Stimulated activated CD8-positive, alpha-beta memory T cell treated with anti-CD3 and anti-CD28 coated beads, Interleukin-7, amount 100 ng/mL, for 24 hours (primary cell): ENCODE measurements at regions not wholly inside any gene's neighbourhood (a gene's known extent, or its start where the extent isn't known, plus 50 kb on each side); places are given as distances from the start of the nearest gene placed in this dataset.

Source experiments
- DNase-seq: peaks from one replicate; pipeline ENCODE4 v3.0.0-alpha.2; 2020; ENCODE audit warnings: low read depth

DNA sequence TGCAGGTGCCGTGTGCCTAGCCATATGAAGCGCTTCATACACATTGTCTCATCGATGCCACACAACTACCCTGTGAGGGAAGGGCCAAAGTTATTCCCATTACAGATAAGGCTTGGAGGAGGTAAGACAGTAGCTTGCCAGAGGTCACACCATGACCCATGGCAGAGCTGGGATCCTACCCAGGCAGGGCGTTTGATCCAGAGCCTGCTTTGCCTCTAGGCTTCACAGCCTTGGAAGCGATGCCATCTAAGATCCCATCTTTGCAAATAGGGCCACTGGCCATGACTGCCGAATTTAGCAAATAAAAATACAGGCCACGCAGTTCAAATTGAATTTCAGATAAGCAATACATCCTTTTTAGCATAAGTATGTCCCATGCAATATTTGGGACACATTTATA is 358.2 kb downstream of the BCOR start:
- DNase-seq, result no peak

DNA sequence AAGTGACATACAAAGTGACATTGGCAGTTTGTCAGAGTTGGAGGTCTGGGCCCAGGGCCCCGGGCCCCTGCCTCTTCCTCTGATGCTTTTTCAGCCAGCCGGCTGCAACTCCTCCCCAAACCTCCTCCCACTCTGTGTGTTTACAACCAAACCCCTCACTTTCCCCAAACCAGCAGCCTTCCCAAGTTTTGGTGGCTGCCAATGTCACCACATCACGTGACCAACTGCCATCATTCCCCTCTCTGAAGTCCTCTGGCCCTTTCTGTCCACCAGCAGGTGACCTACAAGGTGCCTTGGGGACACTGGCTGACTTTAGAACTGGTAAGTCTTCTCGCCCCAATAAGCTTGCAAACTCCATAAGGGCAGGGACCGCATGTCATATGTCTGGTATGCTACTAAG is 357.7 kb downstream of the BCOR start:
- DNase-seq, result no peak

DNA sequence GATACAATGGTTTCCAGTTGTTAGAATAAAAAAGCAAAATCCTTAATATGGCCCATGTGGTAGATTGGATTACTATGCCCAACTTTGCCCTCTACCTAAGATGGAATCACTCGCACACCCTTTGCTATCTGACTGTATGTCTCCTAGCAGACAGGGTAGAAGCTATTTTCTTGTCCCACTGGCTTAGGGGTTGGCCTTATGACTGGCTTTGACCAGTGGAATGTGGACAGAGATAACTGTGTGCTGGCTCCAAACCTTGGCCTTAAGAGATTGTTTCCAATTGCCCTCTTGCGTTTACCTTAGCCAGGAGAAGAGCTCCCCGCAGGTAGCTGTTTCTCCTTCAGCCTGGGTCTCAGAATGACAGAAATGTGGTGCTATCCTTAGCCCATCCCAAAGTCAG is 355.9 kb downstream of the BCOR start:
- no peak for DNase-seq

DNA sequence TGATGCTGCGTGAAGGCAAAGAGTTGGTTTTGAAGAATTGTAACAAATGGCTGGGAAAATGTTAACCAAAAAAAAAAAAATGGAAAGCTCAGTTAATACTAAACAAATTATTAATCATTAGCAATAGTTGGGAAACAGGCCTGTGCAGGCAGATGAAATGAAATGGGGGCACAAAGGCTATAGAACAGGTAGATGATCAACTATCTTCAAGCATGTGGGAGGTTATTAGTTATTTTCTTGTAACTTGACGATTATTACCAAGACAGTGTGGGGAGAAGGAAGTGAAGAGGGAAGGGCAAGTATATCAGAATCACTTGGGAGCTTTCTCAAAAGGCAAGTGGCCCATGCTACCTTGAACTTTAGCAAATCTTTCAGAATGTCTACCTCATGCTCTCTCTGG is 351.9 kb downstream of the BCOR start:
- DNase-seq, result no peak

- DNase-seq, result no peak
Observed at GRCh38 chrX:39749135-39749534, 348.6 kb downstream of the BCOR start.

DNA sequence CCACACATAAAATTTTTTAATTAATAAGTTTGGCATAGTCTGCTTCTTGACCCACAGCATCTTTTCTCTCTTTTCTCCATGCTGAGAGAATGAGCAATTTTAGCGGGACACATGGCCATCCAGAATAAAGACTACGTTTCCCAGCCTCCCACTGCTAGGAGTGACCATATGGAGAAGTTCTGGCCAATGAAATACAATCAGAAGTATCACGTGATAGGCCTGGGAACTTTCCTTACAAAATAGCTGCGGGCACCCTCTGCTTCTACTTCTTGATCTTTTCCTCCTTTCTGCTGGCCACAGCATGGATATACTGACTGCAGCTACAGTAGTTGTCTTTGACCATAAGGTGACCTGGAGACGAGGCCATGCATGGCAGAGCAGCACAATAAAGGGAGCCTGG is 348.0 kb downstream of the BCOR start:
- no peak for DNase-seq

DNA sequence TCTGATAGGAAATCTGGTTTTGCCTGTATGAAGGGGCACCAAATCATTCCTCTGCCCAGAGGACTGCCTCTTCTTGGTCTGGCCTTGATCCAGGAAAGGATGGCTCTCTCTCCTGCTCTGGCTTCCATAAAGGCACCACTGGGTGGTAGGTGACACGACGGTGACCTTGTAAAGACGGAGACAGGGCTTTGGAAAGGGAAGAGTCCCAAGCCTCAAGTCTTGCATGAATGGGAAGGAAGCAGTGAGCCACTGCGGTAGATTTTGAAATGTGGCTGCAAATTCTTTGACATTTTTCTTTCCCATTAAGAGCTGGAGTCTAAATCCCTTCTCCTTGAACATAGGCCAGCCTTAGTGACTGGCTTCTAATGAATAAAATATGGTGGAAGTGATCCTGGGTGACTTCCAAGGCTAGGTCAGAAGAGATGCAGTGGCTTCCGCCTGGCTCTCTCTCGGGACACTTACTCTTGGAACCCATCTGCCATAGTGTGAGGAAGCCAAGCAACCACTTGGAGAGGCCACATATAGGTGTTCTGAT is 347.4 kb downstream of the BCOR start:
- no peak for DNase-seq

DNA sequence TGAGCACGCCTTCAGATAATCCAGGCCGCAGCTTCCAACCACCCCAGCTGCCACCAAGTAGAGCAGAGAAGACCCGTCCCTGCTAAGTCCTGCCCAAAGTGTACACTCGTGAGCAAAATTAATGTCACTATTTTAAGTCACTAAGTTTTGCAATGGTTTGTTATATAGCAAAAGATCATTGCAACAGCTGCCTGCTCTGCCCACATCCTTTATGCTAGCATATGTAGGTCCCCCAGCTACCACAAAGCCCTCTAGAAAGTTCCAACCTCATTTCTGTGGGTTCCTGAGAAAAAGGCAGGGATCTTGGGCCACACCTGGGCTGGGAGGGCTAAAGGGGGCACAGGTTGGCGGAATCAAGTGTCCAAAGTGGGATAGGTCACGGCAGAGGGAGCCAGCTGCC is 346.9 kb downstream of the BCOR start:
- DNase-seq, result no peak

GRCh38 chrX:39752815-39753214 is 344.9 kb downstream of the BCOR start:
- no peak for DNase-seq

DNA sequence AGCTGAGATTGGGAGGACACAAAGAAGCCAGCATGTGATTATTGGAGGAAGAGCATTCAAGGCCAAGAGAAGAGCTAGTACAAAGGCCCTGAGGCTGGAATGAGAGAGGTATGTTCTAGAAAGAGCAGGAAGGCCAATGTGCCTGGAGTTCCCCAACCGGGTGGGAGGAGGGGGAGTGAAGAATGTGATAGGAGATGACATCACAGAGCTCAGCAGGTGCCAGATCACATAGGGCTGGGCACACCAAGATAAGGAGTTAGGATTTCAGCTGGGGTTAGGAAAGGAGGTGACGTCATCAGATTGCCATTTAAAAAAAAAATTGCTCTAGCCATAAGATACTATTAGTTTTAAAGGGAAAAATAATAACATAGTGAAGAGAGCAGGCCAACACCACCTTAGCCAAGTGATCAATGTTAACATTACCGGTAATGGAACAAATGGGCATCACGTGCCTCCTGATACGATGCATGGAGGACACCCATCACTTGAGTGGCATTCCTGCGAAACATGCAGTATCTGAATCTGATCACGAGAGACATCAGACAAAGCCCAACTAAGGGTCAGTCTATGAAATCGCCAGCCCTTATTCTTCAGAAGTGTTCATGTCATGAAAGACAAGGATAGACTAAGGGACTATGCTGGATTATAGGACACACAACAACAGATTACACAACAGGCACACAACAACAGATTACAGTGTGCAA is 344.3 kb downstream of the BCOR start:
- DNase-seq, result no peak

- DNase-seq, result no peak
Observed at GRCh38 chrX:39755143-39756032, 342.4 kb downstream of the BCOR start.

DNA sequence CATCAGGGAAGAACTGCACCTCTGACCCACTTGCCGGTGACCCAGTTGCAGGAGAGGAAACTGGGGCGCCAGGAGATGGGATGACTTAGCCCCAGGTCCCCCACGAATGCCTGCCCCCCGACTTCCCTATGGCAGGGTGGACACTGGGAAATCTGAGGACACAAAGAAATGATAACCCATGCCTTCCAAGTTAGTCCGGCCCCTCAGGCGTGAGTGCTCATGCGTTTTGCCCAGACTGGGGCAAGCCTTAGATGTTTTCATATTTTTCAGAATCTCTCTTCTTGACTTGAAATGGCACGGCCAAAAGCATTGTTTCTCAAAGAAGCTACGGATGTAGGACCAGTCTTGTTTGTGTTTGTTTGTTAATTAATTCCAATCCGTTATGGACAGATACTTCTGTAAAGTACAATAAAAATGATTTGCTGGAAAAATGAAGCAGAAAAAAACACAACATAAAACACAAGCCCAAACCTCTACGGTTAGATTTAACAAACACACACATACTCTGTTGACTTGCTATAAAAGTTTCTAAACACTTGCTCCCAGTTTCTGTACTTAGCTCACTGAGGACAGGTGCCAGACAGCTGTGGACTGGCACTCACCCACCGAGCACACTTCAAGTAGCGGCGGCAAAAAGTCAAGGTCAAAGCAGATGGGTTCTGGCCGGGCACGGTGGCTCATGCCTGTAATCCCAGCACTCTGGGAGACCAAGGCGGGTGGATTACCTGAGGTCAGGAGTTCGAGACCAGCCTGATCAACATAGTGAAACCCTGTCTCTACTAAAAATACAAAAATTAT is 341.5 kb downstream of the BCOR start:
- DNase-seq, result no peak

GRCh38 chrX:39757971-39758370 is 339.8 kb downstream of the BCOR start:
- no peak for DNase-seq

DNA sequence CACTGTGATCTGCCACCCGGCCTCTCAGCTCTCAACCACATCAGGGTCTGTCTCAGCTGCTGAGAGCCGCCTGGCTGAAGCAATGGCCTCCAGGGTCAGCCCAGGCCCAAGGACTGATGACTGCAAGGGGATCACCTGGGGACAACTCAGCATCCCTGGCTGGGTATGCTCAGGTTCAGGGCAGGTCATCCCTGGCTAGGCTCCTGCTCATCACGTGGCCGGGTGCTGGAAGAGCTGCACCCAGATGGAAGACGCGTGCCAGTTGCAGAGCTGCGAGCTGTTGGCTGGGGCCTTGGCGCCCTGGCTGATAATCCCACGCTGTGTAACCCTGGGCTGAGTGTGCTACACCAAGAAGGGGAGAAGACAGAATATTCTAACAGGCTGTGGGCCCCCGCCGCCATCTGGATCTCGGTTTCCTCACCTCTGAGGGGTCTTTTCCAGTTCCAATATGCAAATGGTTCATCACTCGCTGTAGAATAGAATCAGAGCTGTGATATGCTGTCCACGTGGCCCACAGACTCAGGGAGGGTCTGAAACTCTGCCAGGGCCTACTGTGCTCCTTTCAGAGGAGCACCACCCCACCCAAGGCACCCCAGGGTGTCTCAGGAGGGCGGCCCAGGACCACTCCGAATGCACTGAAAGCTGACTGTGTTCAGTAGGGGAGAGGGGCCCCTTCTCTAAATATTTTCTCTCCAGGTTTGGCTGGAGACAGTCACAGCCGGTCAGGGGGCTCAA is 338.8 kb downstream of the BCOR start:
- no peak for DNase-seq

DNA sequence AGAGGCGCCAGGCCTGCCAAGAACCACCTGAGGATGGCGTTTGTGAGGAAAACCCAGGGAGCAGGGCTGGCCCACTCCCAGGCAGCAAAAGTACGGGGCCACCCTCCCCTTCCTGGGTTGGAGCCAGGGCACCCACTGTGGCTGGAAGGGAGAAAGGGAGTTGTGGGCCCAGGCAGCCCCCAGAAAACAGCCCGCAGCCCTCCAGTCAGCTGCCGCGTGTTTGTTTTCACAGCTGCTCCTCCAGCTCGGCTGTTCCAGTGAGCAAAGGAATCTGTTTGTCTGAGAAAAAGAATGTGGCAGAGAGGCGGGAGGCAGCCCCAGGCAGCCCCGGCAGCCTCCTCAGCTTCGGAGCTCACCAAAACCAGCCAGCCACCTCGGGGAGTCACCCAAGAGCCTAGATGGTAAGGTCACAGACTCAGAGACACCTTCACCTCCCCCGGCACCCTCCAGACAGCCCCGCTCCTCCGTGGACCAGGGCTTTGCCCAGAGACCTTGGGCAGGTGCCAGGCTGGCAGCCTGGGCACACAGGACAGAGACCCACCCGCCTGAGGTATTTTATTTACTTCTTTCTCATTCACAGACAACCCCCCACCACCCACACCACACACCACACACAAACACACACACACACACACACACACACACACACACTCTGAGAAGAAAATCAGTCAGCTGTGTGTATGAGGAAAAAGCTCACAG is 338.1 kb downstream of the BCOR start:
- DNase-seq, result no peak

DNA sequence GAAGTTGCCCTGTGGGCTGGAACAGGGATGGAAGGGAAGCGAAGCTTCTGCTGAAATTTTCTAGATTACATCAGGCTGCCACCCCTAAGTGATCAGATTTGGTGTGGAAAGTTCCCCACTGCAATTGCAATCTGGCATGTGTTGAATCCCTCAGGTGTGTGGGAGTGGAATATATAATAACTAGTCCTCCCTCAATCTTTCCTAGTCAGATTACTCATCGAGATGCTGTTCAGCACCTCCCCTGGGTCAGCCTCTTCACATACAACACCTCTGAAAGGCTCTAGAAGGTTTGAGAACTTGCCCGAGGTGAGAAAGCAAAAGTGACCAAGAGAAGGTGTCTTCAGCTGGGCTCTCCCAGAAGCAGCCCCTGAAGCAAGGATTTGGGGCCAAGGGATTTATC is 336.8 kb downstream of the BCOR start:
- no peak for DNase-seq

GRCh38 chrX:39762266-39762841 is 335.4 kb downstream of the BCOR start:
- DNase-seq, result no peak

GRCh38 chrX:39764441-39764914 is 333.3 kb downstream of the BCOR start:
- DNase-seq, result no peak

GRCh38 chrX:39765327-39765726 is 332.4 kb downstream of the BCOR start:
- no peak for DNase-seq

GRCh38 chrX:39766085-39766726 is 331.6 kb downstream of the BCOR start:
- no peak for DNase-seq
